ENCODE measurements at regions not wholly inside any gene's neighbourhood (a gene's known extent, or its start where the extent isn't known, plus 50 kb on each side); places are given as distances from the start of the nearest gene placed in this dataset.

- TF ChIP-seq CTCF (IDR thresholded peaks at IDR 0.05) (no peak), EP300 (IDR thresholded peaks at IDR 0.05) (no peak), POLR2A (IDR thresholded peaks at IDR 0.05) (no peak)
These were observed 277.6 kb upstream of the NWD2 start for GRCh38 chr4:36966756-36967460.

GRCh38 chr4:36979533-36979932 is 265.0 kb upstream of the NWD2 start:
- Histone ChIP-seq H3K4me3 (no peak overlapping the region), H3K9me3 (no peaks in the 10 kb centered on the region), H3K27ac (no peak overlapping the region), H3K4me1 (ENCODE audit: insufficient read depth) (no peaks in the 10 kb centered on the region), H3K36me3 (no peaks in the 10 kb centered on the region), H3K27me3 (no peaks in the 10 kb centered on the region)
- intact Hi-C loops (cut with DNase I) = no loop called here
- WGBS, 3 donors = 56 to 74% (median 66%) methylated on average over 1 of the region's 1 CpG
- no peak for TF ChIP-seq EP300 (IDR thresholded peaks at IDR 0.05)
- DNase-seq = no peak

More at GRCh38 chr4:36966756-36967460, 277.6 kb upstream of the NWD2 start:
- Histone ChIP-seq H3K9me3 (no peaks in the 10 kb centered on the region), H3K4me3 (no peak overlapping the region), H3K4me1 (ENCODE audit: insufficient read depth) (no peaks in the 10 kb centered on the region), H3K27ac (no peak overlapping the region), H3K36me3 (no peaks in the 10 kb centered on the region), H3K27me3 (no peaks in the 10 kb centered on the region)
- no peak for DNase-seq
- 61 to 78% (median 68%) methylated on average over 2 of the region's 2 CpGs for WGBS, 3 donors
- intact Hi-C loops (cut with DNase I) = no loop called here

- Histone ChIP-seq H3K36me3 (no peaks in the 10 kb centered on the region), H3K9me3 (no peaks in the 10 kb centered on the region), H3K27ac (no peak overlapping the region), H3K4me3 (no peak overlapping the region), H3K27me3 (no peaks in the 10 kb centered on the region), H3K4me1 (ENCODE audit: insufficient read depth) (no peaks in the 10 kb centered on the region)
- 77 to 85% (median 80%) methylated on average over 3 of the region's 3 CpGs for WGBS, 3 donors
- TF ChIP-seq POLR2A (IDR thresholded peaks at IDR 0.05) (no peak), CTCF (IDR thresholded peaks at IDR 0.05) (no peak), EP300 (IDR thresholded peaks at IDR 0.05) (no peak)
- intact Hi-C loops (cut with DNase I) = no loop called here
- no peak for DNase-seq
These were observed 254.2 kb upstream of the NWD2 start for GRCh38 chr4:36990128-36990872.

- no peaks in the 10 kb centered on the region for H3K36me3 ChIP-seq
- no peaks in the 10 kb centered on the region for H3K27me3 ChIP-seq
These were observed 246.8 kb upstream of the NWD2 start for GRCh38 chr4:36997727-36998126.

More at GRCh38 chr4:36997727-36998126, 246.8 kb upstream of the NWD2 start:
- H3K27ac ChIP-seq = no peak overlapping the region
- no peaks in the 10 kb centered on the region for H3K9me3 ChIP-seq
- no peaks in the 10 kb centered on the region for H3K4me1 ChIP-seq (ENCODE audit: insufficient read depth)
- 73 to 76% (median 75%) methylated on average over 3 of the region's 3 CpGs for WGBS, 3 donors
- no peak for DNase-seq
- H3K4me3 ChIP-seq = no peak overlapping the region
- intact Hi-C loops (cut with DNase I) = no loop called here
- TF ChIP-seq CTCF (IDR thresholded peaks at IDR 0.05) (no peak), POLR2A (IDR thresholded peaks at IDR 0.05) (no peak), EP300 (IDR thresholded peaks at IDR 0.05) (no peak)

Measured in ovary (tissue), 7 donors.